ENCODE measurements at regions not wholly inside any gene's neighbourhood (a gene's known extent, or its start where the extent isn't known, plus 50 kb on each side); places are given as distances from the start of the nearest gene placed in this dataset.
"Not testable (repeated sequence)": the region's sequence is repeated elsewhere in the genome, so short reads cannot be mapped to it uniquely, and the experiment has no call there.

GRCh38 chr15:84391191-84391590 is 155.6 kb downstream of the GOLGA6L4 start:
- Histone ChIP-seq H3K4me3 (ENCODE audit: low read length) (no peak overlapping the region), H3K36me3 (ENCODE audit: insufficient read depth, low read length) (no peaks in the 10 kb centered on the region), H3K27ac (ENCODE audit: low read depth in 1 of 2, low read length in 2 of 2) (no peak overlapping the region), H3K9me3 (ENCODE audit: control insufficient read depth in 1 of 2, insufficient read depth in 1 of 2, low read length in 2 of 2) (no peaks in the 10 kb centered on the region), H3K27me3 (ENCODE audit: control insufficient read depth in 1 of 2, insufficient read depth in 2 of 2, low read length in 2 of 2) (peaks cover 0 to 3% of the 10 kb centered on the region in 2 experiments), H3K4me1 (ENCODE audit: insufficient read depth, low read length) (no peaks in the 10 kb centered on the region)
- DNase-seq (no peak), ATAC-seq (ENCODE audit: poor library complexity) (no peak)
- no peak overlapping the region for H3K4me3 Mint-ChIP-seq
- CTCF ChIA-PET = no interaction called here
- no peaks in the 10 kb centered on the region for H3K36me3 Mint-ChIP-seq (ENCODE audit: low read depth)
- intact Hi-C loops (cut with DNase I, micrococcal nuclease) = no loop called here
- no peak for TF ChIP-seq CTCF (IDR thresholded peaks at IDR 0.05)
- no peak overlapping the region for H3K27ac Mint-ChIP-seq
- H3K27me3 Mint-ChIP-seq = peaks cover 58% of the 10 kb centered on the region
- POLR2A ChIA-PET = no interaction called here
- no peaks in the 10 kb centered on the region for H3K9me3 Mint-ChIP-seq
- H3K4me1 Mint-ChIP-seq (ENCODE audit: low read depth) = no peaks in the 10 kb centered on the region

DNA sequence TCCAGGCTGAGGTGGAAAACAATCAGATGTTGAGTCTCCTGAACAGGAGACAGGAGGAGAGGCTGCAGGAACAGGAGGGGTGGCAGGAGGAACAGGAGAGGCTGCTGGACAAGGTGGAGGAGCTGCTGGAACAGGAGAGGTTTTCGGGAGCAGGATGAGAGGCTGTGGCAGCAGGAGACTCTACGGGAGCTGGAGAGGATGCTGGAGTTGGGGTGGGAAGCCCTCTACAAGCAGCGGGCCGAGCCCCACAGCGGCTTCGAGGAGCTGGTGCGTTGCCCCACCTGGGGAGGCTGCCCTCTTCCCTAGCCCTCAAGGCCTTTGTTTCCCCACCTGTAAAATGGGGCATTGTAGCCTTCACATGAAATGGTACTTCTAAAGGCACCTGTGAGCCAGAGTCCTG is 156.4 kb downstream of the GOLGA6L4 start:
- H3K27me3 ChIP-seq (ENCODE audit: control insufficient read depth in 1 of 2, insufficient read depth in 2 of 2, low read length in 2 of 2); H3K4me3 Mint-ChIP-seq; intact Hi-C loops (cut with DNase I, micrococcal nuclease); H3K4me1 ChIP-seq (ENCODE audit: insufficient read depth, low read length); H3K36me3 ChIP-seq (ENCODE audit: insufficient read depth, low read length); CTCF ChIA-PET; H3K9me3 Mint-ChIP-seq; DNase-seq; H3K27ac Mint-ChIP-seq; POLR2A ChIA-PET; H3K9me3 ChIP-seq (ENCODE audit: control insufficient read depth in 1 of 2, insufficient read depth in 1 of 2, low read length in 2 of 2); H3K36me3 Mint-ChIP-seq (ENCODE audit: low read depth); H3K4me1 Mint-ChIP-seq (ENCODE audit: low read depth); H3K27ac ChIP-seq (ENCODE audit: low read depth in 1 of 2, low read length in 2 of 2); ATAC-seq (ENCODE audit: poor library complexity); H3K4me3 ChIP-seq (ENCODE audit: low read length): not testable (repeated sequence)
- peaks cover 54% of the 10 kb centered on the region for H3K27me3 Mint-ChIP-seq

- intact Hi-C loops (cut with DNase I, micrococcal nuclease) = not testable (repeated sequence)
Observed at GRCh38 chr15:84393386-84393936, 157.9 kb downstream of the GOLGA6L4 start.

DNA sequence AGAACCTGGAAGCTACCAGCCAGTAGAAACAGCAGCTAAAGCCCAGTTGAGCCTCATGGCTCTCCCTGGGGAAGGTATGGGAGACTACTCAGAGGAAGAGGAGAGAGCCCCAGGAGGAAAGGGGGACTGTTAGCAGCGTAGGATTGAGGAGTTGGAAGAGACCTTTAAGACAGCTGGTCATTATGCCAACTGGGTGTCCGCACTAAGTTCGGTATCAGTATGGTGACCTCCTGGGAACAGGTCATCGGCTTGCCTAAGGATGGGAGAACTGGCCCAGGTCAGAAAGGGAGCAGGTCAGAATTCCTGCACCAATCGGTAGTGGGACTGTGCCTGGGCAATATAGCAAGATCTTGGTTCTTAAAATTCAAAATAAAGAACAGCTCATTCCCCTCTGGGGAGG is 158.4 kb downstream of the GOLGA6L4 start:
- H3K36me3 Mint-ChIP-seq (ENCODE audit: low read depth); H3K36me3 ChIP-seq (ENCODE audit: insufficient read depth, low read length); H3K27me3 ChIP-seq (ENCODE audit: control insufficient read depth in 1 of 2, insufficient read depth in 2 of 2, low read length in 2 of 2); H3K27ac Mint-ChIP-seq; H3K9me3 Mint-ChIP-seq; H3K4me3 ChIP-seq (ENCODE audit: low read length); DNase-seq; CTCF ChIA-PET; H3K4me1 Mint-ChIP-seq (ENCODE audit: low read depth); intact Hi-C loops (cut with DNase I, micrococcal nuclease); H3K4me1 ChIP-seq (ENCODE audit: insufficient read depth, low read length); POLR2A ChIA-PET; ATAC-seq (ENCODE audit: poor library complexity); H3K4me3 Mint-ChIP-seq; H3K27ac ChIP-seq (ENCODE audit: low read depth in 1 of 2, low read length in 2 of 2); H3K9me3 ChIP-seq (ENCODE audit: control insufficient read depth in 1 of 2, insufficient read depth in 1 of 2, low read length in 2 of 2): not testable (repeated sequence)
- peaks cover 40% of the 10 kb centered on the region for H3K27me3 Mint-ChIP-seq

More at GRCh38 chr15:84393386-84393936, 157.9 kb downstream of the GOLGA6L4 start:
- H3K27ac Mint-ChIP-seq; H3K4me1 ChIP-seq (ENCODE audit: insufficient read depth, low read length); DNase-seq; H3K9me3 ChIP-seq (ENCODE audit: control insufficient read depth in 1 of 2, insufficient read depth in 1 of 2, low read length in 2 of 2); CTCF ChIA-PET; H3K4me3 Mint-ChIP-seq; POLR2A ChIA-PET; H3K4me1 Mint-ChIP-seq (ENCODE audit: low read depth); H3K36me3 Mint-ChIP-seq (ENCODE audit: low read depth); H3K27ac ChIP-seq (ENCODE audit: low read depth in 1 of 2, low read length in 2 of 2); H3K36me3 ChIP-seq (ENCODE audit: insufficient read depth, low read length); ATAC-seq (ENCODE audit: poor library complexity); H3K27me3 ChIP-seq (ENCODE audit: control insufficient read depth in 1 of 2, insufficient read depth in 2 of 2, low read length in 2 of 2); H3K9me3 Mint-ChIP-seq; H3K4me3 ChIP-seq (ENCODE audit: low read length): not testable (repeated sequence)
- peaks cover 44% of the 10 kb centered on the region for H3K27me3 Mint-ChIP-seq

DNA sequence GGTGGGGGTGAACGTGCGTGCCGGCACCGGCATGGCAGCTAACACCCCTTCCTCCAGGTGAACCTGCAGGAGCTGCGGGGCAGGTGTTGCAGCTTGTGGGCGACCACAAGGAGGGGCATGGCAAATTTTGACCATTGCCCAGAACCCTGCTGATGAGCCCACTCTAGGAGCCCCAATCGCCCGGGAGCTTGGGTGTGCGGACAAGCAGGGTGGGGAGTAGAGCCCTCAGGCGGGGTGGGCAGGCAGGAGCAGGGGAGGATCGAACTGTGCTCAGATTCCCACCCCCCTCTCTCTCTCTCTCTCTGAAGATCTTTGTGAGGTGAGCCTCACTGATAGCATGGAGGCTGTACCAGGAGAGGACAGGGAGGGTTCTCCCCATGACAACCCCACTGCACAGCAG is 159.8 kb downstream of the GOLGA6L4 start:
- H3K9me3 ChIP-seq (ENCODE audit: control insufficient read depth in 1 of 2, insufficient read depth in 1 of 2, low read length in 2 of 2); ATAC-seq (ENCODE audit: poor library complexity); H3K4me1 ChIP-seq (ENCODE audit: insufficient read depth, low read length); H3K4me1 Mint-ChIP-seq (ENCODE audit: low read depth); CTCF ChIA-PET; DNase-seq; H3K4me3 ChIP-seq (ENCODE audit: low read length); H3K9me3 Mint-ChIP-seq; POLR2A ChIA-PET; H3K4me3 Mint-ChIP-seq; H3K36me3 Mint-ChIP-seq (ENCODE audit: low read depth); intact Hi-C loops (cut with DNase I, micrococcal nuclease); H3K27me3 ChIP-seq (ENCODE audit: control insufficient read depth in 1 of 2, insufficient read depth in 2 of 2, low read length in 2 of 2); H3K36me3 ChIP-seq (ENCODE audit: insufficient read depth, low read length); H3K27ac Mint-ChIP-seq; H3K27ac ChIP-seq (ENCODE audit: low read depth in 1 of 2, low read length in 2 of 2): not testable (repeated sequence)
- peaks cover 28% of the 10 kb centered on the region for H3K27me3 Mint-ChIP-seq

- H3K27me3 Mint-ChIP-seq = peaks cover 24% of the 10 kb centered on the region
- H3K4me1 ChIP-seq (ENCODE audit: insufficient read depth, low read length); POLR2A ChIA-PET; CTCF ChIA-PET; H3K9me3 ChIP-seq (ENCODE audit: control insufficient read depth in 1 of 2, insufficient read depth in 1 of 2, low read length in 2 of 2); H3K27ac Mint-ChIP-seq; H3K4me1 Mint-ChIP-seq (ENCODE audit: low read depth); H3K4me3 Mint-ChIP-seq; ATAC-seq (ENCODE audit: poor library complexity); DNase-seq; H3K9me3 Mint-ChIP-seq; H3K36me3 ChIP-seq (ENCODE audit: insufficient read depth, low read length); H3K36me3 Mint-ChIP-seq (ENCODE audit: low read depth); H3K27ac ChIP-seq (ENCODE audit: low read depth in 1 of 2, low read length in 2 of 2); intact Hi-C loops (cut with DNase I, micrococcal nuclease); H3K27me3 ChIP-seq (ENCODE audit: control insufficient read depth in 1 of 2, insufficient read depth in 2 of 2, low read length in 2 of 2); H3K4me3 ChIP-seq (ENCODE audit: low read length): not testable (repeated sequence)
Observed at GRCh38 chr15:84395881-84396280, 160.3 kb downstream of the GOLGA6L4 start.

DNA sequence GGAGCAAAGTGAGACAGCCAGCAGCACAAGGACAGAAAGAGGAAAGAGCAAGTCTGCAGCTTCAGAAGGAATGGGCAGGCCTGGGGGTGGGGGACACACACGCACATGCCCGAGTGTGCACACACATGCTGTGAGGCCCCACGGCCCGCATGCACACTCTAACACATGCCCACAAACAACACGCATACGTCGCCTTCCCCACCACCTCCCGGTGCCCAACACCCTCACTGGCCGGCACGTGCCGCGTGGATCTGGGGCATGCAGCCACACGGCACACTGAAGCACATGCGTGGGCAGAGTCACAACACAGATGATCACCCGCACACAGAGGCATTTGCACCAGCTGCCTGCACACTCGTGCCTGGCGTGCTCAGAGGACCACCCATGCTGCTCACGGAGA is 161.5 kb downstream of the GOLGA6L4 start:
- H3K27me3 Mint-ChIP-seq = peaks cover 12% of the 10 kb centered on the region
- H3K4me3 ChIP-seq (ENCODE audit: low read length); POLR2A ChIA-PET; H3K36me3 Mint-ChIP-seq (ENCODE audit: low read depth); H3K4me1 Mint-ChIP-seq (ENCODE audit: low read depth); H3K27me3 ChIP-seq (ENCODE audit: control insufficient read depth in 1 of 2, insufficient read depth in 2 of 2, low read length in 2 of 2); ATAC-seq (ENCODE audit: poor library complexity); H3K9me3 ChIP-seq (ENCODE audit: control insufficient read depth in 1 of 2, insufficient read depth in 1 of 2, low read length in 2 of 2); H3K27ac Mint-ChIP-seq; H3K36me3 ChIP-seq (ENCODE audit: insufficient read depth, low read length); CTCF ChIA-PET; intact Hi-C loops (cut with DNase I, micrococcal nuclease); H3K27ac ChIP-seq (ENCODE audit: low read depth in 1 of 2, low read length in 2 of 2); H3K4me1 ChIP-seq (ENCODE audit: insufficient read depth, low read length); H3K9me3 Mint-ChIP-seq; H3K4me3 Mint-ChIP-seq; DNase-seq: not testable (repeated sequence)
